GM18505 (cell line): ENCODE measurements at regions not wholly inside any gene's neighbourhood (a gene's known extent, or its start where the extent isn't known, plus 50 kb on each side); places are given as distances from the start of the nearest gene placed in this dataset.

Experiments used
- ATAC-seq: cut with Tn5 transposase; IDR thresholded peaks from one replicate; pipeline ENCODE4 v1.9.1; 2021; ENCODE audit not compliant: unreplicated experiment
- POLR2A ChIP-seq: IDR thresholded peaks from 4 replicates; pipeline ENCODE4 v1.6.1; 2011; ENCODE audit warnings: borderline replicate concordance; ENCODE audit not compliant: insufficient read depth, insufficient read length; ENCODE audit errors: extremely low read depth

GRCh38 chr9:26722755-26723154 is 169.8 kb downstream of the CAAP1 start:
- no peak for TF ChIP-seq POLR2A
- ATAC-seq, result no peak

GRCh38 chr9:26710008-26710407 is 182.6 kb downstream of the CAAP1 start:
- ATAC-seq, result no peak
- TF ChIP-seq POLR2A, result no peak

- no peak for TF ChIP-seq POLR2A
- ATAC-seq, result no peak
Measured at GRCh38 chr9:26706223-26706622, 186.4 kb downstream of the CAAP1 start.

DNA sequence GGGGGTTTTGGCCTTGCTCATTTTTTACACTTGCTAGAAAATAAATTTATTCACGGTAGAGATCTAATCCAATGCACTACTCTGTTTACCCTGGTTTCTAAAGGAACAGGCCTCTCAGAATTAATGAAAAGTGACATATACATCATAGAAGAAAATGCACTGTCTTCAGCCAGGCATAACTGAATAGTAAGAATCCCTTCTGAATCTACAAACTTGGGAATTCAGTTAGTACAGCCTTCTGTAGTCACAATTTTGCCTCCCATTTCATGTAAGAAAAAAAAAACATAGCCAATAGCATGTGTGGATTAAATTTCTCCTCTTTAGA is 197.3 kb downstream of the CAAP1 start:
- no peak for TF ChIP-seq POLR2A
- no peak for ATAC-seq

DNA sequence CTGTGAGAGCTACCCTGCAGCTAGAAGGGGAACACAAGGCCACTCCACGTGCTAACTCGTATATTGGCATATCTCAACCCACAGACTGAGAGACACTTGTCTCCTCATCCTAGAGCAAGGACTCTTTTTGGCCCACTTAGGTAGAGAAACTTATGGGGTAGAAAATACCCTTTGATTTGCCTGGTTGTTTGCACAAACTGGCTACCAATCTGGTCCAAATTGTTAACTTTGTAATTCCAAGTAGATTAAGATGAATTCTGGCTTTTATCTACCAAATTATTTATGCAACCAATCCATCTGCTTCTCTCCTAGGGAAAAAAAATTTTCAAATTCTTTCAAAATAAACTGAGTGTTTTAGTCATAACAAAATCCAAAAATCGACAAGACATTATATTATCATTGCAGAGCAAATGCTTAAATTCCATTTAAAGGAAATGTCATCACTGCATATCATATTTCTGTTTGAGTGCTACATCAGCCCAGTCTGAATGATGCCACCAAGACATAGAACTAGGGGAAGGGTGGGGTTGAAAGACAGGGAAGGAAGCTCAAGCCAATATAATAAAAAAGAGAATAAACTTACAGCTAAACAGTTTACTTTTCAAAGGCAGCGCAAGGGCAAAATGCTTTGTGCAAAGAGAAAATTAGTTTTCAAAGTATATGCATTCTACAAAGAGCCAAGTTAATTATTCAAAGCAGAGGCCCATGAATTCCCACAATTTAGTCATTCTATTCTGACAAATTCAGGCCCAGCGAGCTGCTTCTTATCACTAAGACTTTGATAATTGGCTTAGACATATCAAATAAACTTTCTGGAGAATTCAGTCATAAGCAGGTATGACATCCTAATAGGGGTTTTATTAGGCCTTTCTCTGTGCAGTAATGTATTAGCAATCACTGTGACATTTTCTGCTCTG is 198.0 kb downstream of the CAAP1 start:
- no peak for TF ChIP-seq POLR2A
- ATAC-seq, result no peak

- no peak for ATAC-seq
- no peak for TF ChIP-seq POLR2A
Measured at GRCh38 chr9:26689041-26689440, 203.6 kb downstream of the CAAP1 start.

DNA sequence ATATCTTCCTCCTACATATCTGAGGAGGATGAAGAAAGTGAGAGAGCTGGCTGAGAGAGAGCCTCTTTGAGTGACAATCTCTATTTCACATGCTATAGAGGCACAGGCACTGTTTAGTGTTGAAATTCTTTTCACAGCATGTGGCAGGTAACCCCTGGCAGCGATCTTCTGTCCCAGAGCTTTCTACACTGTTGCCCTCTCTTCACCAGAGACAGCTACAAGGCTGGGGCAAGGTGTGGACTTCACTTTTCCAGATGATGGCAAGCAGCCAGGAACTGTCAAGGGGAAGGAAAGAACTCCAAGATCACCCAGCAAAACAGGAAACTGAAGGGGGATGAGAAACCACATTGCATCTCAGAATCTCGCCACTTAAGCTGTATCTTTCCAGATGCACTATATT is 205.2 kb downstream of the CAAP1 start:
- no peak for TF ChIP-seq POLR2A
- no peak for ATAC-seq

DNA sequence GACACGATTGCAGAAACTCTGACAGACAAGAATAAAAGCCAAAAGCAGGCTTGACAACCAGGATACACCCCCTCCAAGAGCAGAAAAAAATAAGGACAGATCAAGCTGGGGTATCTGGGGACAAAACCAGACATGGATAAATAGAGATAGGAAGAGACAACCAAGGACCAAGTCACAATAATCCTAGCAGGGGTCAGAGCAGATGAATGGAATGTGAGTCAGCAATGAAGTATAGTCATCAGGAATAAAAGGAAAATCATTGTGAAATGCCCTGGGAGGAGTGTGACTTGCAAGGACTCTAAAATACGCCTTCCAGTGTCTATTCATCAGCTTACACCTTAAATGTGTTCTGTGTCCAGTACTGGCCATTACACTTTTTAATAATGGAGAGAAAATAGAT is 206.8 kb downstream of the CAAP1 start:
- no peak for ATAC-seq
- TF ChIP-seq POLR2A, result no peak

GRCh38 chr9:26684029-26684428 is 208.6 kb downstream of the CAAP1 start:
- no peak for ATAC-seq
- TF ChIP-seq POLR2A, result no peak

GRCh38 chr9:26682796-26683496 is 209.7 kb downstream of the CAAP1 start:
- no peak for ATAC-seq

DNA sequence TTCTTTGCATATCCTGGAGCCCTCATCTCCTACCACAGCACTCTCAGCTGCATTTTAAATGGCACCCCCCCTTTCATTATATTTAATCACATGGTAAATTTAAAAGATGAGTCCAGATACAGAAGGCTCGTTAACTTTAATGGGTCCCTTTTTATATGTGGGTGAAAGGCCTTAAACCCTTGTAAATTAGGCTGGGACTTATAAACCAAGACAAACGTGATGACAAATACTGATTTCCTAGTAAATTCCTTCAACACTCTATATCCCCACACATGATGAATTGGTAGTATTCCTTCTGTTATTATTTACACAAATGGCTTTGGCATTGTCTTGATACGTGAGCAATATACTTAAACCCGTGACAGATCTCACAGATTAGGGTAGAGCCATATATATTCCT is 210.6 kb downstream of the CAAP1 start:
- no peak for ATAC-seq
- TF ChIP-seq POLR2A, result no peak

More at GRCh38 chr9:26682796-26683496, 209.7 kb downstream of the CAAP1 start:
- no peak for TF ChIP-seq POLR2A

DNA sequence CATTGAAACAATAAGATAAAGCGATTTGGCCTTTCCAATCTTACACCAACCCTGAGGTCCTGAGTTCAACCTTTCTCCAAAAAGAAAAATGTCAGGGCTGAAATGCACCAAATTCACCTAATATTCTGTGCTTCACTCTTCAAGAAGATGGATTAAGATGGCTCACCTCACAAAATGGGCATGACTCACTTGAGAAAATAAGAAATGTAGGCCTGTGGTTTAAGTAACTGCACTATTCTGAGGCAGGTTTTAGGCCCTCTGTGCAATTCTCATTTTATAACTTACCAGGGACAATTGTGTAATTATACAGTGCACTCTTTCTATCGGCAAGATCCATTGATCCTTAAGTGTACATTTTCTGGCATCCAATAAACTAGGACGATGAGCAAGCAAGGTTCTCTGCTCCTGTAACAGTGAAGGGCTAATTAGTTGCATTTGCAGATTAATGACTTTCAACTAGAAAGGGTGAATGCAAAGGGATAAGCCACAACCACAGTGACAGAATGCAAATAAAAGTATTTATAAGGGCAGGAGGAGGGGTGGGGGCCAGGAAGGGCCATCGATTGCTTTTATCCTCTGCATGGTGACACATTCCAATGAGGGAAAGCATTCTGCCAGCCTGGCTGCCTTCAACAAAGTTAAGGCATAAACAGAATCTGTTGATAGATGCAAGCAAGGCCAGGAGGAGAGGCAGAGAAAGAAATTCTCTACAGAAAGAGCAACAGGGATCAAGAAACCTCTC is 214.5 kb downstream of the CAAP1 start:
- no peak for ATAC-seq
- TF ChIP-seq POLR2A, result no peak

GRCh38 chr9:26675035-26675434 is 217.6 kb downstream of the CAAP1 start:
- TF ChIP-seq POLR2A, result no peak
- ATAC-seq, result no peak
